ENCODE measurements at regions not wholly inside any gene's neighbourhood (a gene's known extent, or its start where the extent isn't known, plus 50 kb on each side); places are given as distances from the start of the nearest gene placed in this dataset.

DNA sequence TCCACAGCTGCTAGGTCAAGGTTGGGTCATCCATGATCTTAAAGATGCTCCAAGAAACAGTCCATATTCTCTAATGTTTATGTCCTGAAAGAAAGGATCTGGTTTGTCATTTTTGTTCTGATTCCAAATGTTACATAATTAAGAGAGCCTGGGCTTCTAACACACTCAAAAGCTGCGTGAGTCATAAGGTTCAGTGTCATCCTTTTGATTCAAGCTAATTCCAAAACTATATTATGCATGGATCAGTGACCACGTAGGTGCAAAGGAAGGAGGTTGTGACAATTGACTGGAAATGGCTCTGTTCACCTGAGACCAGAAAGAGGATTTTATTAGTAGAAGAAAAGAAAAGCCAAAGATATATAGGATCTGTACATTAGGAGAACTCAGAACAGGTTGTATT is 268.7 kb upstream of the GK2 start:
- TF ChIP-seq, protein P1, sequence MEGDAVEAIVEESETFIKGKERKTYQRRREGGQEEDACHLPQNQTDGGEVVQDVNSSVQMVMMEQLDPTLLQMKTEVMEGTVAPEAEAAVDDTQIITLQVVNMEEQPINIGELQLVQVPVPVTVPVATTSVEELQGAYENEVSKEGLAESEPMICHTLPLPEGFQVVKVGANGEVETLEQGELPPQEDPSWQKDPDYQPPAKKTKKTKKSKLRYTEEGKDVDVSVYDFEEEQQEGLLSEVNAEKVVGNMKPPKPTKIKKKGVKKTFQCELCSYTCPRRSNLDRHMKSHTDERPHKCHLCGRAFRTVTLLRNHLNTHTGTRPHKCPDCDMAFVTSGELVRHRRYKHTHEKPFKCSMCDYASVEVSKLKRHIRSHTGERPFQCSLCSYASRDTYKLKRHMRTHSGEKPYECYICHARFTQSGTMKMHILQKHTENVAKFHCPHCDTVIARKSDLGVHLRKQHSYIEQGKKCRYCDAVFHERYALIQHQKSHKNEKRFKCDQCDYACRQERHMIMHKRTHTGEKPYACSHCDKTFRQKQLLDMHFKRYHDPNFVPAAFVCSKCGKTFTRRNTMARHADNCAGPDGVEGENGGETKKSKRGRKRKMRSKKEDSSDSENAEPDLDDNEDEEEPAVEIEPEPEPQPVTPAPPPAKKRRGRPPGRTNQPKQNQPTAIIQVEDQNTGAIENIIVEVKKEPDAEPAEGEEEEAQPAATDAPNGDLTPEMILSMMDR (conservative IDR thresholded peaks at IDR 0.05; ENCODE audit: low read depth, low read length) = no peak
- TF ChIP-seq POLR2A (IDR thresholded peaks at IDR 0.05; ENCODE audit: low read depth, low read length) = no peak
- TF ChIP-seq RCOR1 (IDR thresholded peaks at IDR 0.05; ENCODE audit: insufficient replicate concordance, low read length) = no peak
- no peak for TF ChIP-seq MAFK (IDR thresholded peaks at IDR 0.05; ENCODE audit: low read depth, low read length)

Measured in IMR-90 (cell line).